HG03354 (cell line): ENCODE measurements at regions not wholly inside any gene's neighbourhood (a gene's known extent, or its start where the extent isn't known, plus 50 kb on each side); places are given as distances from the start of the nearest gene placed in this dataset.
"Not testable (repeated sequence)": the region's sequence is repeated elsewhere in the genome, so short reads cannot be mapped to it uniquely, and the experiment has no call there.

ENCODE experiments used
- ATAC-seq: cut with Tn5 transposase; IDR thresholded peaks from one replicate; pipeline ENCODE4 v1.9.1; 2021; ENCODE audit warnings: mild to moderate bottlenecking; ENCODE audit not compliant: unreplicated experiment, poor library complexity, severe bottlenecking

DNA sequence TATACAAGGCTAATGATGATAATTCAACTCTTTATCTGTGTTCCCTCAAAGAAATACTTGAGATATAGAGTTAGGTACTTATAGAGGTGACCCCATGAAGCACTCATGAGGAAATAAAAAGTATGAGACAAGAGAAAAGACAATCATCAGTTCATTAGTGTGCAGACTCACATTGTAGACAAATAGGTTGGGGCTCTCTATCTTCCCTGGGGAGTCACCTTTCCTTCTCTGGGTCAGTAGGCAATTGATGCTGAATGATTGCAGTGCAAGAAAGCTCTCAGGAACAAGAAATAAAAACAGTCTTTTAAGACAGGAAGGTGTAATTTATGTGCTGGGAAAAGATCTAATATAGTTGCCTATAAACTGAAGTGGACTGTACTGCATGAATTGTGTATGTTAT is 1357.6 kb upstream of the EPHA6 start:
- ATAC-seq, result no peak

- ATAC-seq, result no peak
Measured at GRCh38 chr3:95459706-95460105, 1354.7 kb upstream of the EPHA6 start.

DNA sequence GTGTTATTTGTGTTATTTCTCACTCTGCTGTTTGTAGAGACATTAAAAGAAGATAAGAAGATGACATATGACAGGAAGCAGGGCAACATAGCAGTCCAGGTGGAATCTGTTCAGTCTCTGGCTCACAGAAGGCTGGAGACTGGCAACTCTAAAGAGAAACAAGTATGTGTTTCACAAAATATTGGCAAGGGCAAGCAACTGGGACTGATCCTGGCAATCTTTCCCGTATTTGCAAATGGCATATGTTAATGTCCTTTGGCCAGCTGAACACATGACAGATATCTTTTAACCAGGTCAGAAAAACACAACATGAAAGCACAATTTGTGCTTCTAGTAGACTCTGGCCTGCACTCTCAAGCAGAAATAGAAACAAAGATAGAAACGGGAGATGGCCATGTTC is 1354.1 kb upstream of the EPHA6 start:
- ATAC-seq, result no peak

DNA sequence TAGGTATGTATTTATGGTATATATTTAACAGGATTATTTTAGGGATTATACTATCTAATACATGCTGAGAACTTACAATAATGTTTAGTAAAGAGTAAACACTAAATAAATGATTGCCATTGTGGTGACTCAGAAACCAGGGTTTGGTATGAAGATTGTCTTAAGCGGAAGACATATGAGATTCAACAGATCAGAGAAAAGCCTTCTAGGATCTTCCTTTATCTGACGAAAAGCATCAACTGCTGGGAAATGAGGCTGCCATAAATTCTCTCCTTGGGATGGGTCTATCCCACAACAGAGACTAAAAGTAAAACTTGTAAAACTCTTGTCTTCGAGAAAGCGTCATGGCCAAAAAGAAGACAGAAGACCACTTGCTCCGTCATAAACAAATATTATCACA is 1352.2 kb upstream of the EPHA6 start:
- ATAC-seq, result no peak

DNA sequence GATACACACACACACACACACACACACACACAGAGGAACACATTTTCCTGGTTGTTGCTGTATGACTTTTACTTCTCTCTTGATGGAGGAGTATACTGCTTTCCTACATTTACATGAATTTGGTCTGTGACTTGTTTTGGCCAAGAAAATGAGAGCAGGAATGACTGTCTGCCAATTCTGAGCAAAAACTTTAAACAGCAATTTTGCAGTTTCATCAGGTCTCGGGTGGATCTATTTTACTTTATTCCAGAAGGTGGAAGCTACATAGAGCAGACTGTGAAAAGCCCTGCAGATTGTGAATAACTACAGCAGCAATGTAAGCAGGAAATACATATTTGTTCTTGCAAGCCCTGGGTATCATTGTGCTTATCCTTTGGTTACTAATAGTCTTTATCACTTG is 1350.0 kb upstream of the EPHA6 start:
- ATAC-seq, result no peak

DNA sequence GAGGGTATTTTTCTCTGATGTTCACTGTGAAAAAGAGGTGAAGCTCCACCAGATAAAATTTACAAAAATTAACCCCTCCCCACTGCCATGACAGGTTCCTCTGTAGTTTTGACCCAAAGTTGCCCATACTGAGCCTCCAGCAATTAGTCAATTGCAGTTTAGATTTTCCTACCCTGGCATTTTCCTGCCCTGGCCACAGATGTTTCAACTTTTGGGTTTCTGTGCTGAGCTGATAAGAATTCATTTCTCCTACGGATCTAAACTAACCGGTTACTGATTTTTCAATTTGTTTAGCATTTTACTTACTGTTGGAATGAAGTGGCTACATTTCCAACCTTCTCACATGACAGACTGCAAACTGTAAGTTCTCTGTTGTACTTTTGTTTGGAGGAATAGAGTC is 1346.1 kb upstream of the EPHA6 start:
- no peak for ATAC-seq

DNA sequence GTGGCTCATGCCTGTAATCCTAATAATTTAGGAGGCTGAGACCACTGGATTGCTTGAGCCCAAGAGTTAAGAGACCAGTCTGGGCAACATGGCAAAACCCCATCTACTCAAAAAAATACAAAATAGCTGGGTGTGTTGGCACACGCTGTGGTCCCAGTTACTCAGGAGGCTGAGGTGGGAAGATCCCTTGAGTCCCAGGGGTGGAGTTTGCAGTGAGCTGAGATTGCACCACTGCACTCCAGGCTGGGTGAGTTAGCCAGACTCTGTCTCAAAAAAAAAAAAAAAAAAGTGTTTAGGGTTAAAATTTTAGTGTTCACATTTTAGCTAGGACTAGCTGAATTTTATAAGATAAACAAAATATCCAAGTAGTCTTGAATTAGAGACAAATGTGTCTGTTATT is 1340.1 kb upstream of the EPHA6 start:
- ATAC-seq, result no peak

DNA sequence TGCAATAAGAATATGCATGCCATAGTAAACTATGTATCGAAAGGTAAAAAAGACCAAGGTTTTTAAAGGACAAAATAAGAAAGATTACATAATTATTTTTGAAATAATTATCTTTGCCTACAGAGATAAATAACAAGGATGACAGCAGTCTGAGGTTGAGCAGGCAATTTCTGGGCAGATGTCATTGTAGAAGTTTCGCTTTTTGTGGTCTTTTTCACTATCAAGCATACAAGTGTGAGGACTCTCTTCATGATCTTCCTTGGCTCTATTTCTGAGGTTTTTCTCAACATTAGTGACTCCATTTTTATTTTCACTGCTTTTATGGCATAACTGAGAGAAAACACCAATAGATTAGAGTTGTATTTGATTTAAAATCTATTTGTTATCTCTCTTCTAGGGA is 1337.9 kb upstream of the EPHA6 start:
- ATAC-seq, result no peak

GRCh38 chr3:95506174-95506573 is 1308.2 kb upstream of the EPHA6 start:
- no peak for ATAC-seq

- ATAC-seq, result no peak
Measured at GRCh38 chr3:95508124-95508523, 1306.3 kb upstream of the EPHA6 start.

DNA sequence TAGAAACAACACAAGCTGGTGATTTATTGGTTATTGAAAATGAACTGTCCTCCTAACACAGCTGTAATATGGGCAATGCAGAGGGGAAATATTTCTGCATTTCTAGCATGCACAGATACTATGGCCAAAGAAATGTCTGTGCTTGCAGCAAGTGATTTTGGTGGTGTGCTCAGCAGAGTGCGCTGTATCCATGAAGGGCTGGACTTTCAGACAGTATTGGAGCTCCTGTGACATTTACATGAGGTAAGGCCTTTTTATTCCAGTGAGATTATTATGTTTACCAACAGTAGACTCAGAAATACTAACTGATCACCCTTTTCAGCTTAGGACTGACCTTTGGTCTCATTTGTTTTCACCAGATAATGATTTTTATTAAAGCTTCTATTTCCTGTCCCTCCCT is 1302.6 kb upstream of the EPHA6 start:
- no peak for ATAC-seq

DNA sequence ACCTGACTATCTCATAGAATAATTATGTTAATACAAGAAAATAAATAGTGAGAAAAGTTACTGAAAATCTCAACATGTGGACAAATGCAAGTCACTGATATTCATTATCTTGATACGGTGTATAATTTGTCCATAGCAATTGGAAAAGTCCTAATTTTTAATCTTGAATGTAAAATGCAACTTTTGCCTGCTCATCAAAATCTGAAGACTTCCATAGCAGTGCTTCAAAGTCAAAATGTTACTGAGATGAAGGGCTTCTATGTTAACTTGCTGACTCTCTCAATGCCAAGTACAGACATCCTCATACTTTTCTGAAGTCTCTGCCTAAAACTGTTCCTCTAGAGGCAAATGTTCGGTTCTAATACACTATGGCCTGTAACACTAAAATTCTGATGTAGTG is 1300.1 kb upstream of the EPHA6 start:
- ATAC-seq, result no peak

DNA sequence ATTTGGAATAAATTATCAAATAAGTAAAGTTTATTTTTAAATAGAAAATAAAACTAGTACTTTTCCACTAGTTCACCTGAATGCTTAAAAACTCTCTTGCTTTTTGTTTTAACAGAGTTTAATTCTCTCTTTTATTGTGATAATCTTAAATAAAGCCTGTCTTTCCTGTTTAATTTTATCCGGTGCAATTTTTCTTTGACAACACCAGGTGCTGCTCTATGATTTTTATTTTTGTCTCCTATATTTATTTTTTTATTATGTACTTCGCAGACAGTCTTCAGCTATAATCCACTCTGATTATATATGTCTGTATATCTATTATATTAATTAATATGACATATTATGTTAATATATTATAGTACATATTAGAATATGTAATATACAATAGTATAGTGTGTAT is 1293.0 kb upstream of the EPHA6 start:
- no peak for ATAC-seq

GRCh38 chr3:95522449-95522848 is 1291.9 kb upstream of the EPHA6 start:
- no peak for ATAC-seq

DNA sequence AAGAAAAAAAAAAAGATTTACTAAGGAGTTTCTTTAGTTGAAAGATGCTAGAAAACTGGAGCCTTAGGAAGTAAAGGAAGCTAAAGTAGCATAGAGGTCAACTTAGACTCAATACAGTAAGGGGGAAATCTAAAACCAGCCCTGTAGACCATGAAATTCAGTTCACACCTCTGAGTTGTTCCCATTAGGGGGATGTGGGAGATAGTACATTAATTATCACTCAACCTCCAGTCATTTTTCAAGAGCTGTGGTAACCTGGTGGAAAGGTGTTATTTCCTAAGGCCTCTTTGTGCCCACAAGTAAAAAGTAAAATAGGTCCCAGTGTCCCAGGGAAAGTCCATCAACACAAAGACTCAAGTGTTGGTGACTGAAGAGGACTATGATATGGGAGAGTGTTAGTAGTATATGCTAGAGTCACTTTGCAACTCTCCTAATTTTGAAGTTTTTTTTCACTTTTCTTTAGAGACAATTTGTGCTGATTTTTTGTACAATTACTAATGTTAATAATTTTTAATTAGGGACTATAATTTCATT is 1274.4 kb upstream of the EPHA6 start:
- ATAC-seq, result no peak

DNA sequence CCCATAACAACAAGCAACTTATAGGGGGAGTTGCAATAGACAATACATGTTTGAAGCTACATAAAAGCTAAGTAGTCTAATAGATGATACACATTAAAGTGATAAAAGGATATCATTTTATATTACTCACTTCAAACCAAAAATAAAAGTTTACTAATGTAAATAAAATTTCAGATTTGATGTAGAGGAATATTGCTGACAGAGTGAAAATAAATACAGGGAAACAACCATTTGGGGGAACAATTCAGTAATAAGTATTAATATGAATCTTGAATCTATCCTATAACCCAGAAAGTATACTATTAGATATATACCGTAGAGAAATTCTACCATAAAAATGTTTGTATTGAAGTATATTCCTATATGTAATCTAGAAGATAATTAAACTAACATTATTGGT is 1248.9 kb upstream of the EPHA6 start:
- no peak for ATAC-seq

- ATAC-seq, result no peak
Measured at GRCh38 chr3:95567346-95567745, 1247.0 kb upstream of the EPHA6 start.

- ATAC-seq, result no peak
Measured at GRCh38 chr3:95586754-95587153, 1227.6 kb upstream of the EPHA6 start.

DNA sequence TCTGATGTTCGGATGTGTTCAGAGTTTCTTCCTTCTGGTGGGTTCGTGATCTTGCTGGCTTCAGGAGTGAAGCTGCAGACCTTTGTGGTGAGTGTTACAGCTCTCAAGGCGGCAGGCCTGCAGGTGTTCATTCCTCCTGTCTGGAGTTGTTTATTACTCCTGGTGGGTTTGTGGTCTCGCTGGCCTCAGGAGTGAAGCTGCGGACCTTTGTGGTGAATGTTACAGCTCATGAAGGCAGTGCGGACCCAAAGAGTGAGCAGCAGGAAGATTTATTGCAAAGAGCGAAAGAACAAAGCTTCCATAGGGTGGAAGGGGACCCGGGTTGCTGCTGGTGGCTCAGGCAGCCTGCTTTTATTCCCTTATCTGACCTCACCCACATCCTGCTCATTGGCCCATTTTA is 1226.8 kb upstream of the EPHA6 start:
- ATAC-seq, result not testable (repeated sequence)

- ATAC-seq, result no peak
Measured at GRCh38 chr3:95588473-95588872, 1225.9 kb upstream of the EPHA6 start.

- ATAC-seq, result no peak
Measured at GRCh38 chr3:95595416-95596075, 1218.8 kb upstream of the EPHA6 start.

- no peak for ATAC-seq
Measured at GRCh38 chr3:95607926-95608325, 1206.5 kb upstream of the EPHA6 start.
